Fibroblast of mammary gland (primary cell): ENCODE measurements at regions not wholly inside any gene's neighbourhood (a gene's known extent, or its start where the extent isn't known, plus 50 kb on each side); places are given as distances from the start of the nearest gene placed in this dataset.
A peak's percentile ranks its signal among the peaks of the same experiment; 100 is the strongest.

Experiments used
- DNase-seq: peaks from one replicate; pipeline ENCODE4 v3.0.0-alpha.2; 2010; ENCODE audit warnings: low read depth
- H3K4me3 ChIP-seq: 2 replicates; pipeline ENCODE4 v1.5.1; 2011; ENCODE audit warnings: low read depth, mild to moderate bottlenecking, low read length, moderate library complexity; ENCODE audit not compliant: control insufficient read depth
- CTCF ChIP-seq: conservative IDR thresholded peaks from 2 replicates; pipeline ENCODE4 v1.5.1; 2011; ENCODE audit warnings: low read depth, low read length, inconsistent platforms; ENCODE audit not compliant: control insufficient read depth, insufficient read depth

- no peak for DNase-seq
- no peak overlapping the region for H3K4me3 ChIP-seq
- TF ChIP-seq CTCF = no peak
Measured at GRCh38 chr12:70149013-70149412, 94.2 kb upstream of the CNOT2 start.

- no peak overlapping the region for H3K4me3 ChIP-seq
- TF ChIP-seq CTCF = no peak
- no peak for DNase-seq
Measured at GRCh38 chr12:70149665-70150064, 93.6 kb upstream of the CNOT2 start.

- TF ChIP-seq CTCF = no peak
- DNase-seq = no peak
Measured at GRCh38 chr12:70150230-70150629, 93.0 kb upstream of the CNOT2 start.

GRCh38 chr12:70151993-70152392, 91.2 kb upstream of the CNOT2 start:
- no peak for TF ChIP-seq CTCF
- no peak for DNase-seq
- no peak overlapping the region for H3K4me3 ChIP-seq

More at GRCh38 chr12:70150230-70150629, 93.0 kb upstream of the CNOT2 start:
- no peak overlapping the region for H3K4me3 ChIP-seq

- peak; percentile 26 for DNase-seq
- no peak for TF ChIP-seq CTCF
- H3K4me3 ChIP-seq = no peak overlapping the region
Measured at GRCh38 chr12:70154087-70154638, 89.1 kb upstream of the CNOT2 start.

- TF ChIP-seq CTCF = no peak
- peak; percentile 37 for DNase-seq
- no peak overlapping the region for H3K4me3 ChIP-seq
Measured at GRCh38 chr12:70154960-70155589, 88.2 kb upstream of the CNOT2 start.
